ENCODE measurements at regions not wholly inside any gene's neighbourhood (a gene's known extent, or its start where the extent isn't known, plus 50 kb on each side); places are given as distances from the start of the nearest gene placed in this dataset.
"Not testable (repeated sequence)": the region's sequence is repeated elsewhere in the genome, so short reads cannot be mapped to it uniquely, and the experiment has no call there.

DNA sequence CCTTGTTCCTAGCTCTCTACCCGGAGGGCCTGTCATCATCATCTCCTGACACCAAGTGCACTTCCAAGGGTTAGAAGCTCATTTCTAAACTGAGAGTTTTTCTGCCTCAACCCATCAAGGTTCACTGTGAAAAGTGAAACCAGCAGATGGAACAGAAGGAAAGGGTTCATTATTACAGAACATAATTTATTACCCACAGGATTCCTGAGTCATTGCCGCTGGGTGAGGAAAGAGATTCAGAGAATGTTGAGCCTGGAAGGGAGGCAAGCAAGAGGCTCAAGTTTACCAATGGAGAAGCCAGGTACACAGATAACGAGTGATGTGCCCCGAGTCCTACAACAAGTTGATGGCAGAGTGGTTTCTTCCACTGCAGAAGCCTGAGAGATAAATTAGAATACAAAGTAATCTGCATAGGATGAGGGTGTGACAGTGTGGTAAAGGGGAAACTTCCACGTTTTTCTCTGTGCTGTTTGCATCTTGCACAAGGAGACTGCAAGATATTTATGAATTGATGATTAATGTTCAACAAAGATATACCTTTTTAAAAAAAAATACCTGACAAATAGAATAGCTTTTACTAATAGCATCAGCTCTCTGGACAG is 80.5 kb upstream of the SETMAR start:
- DNase-seq (ENCODE audit: low spot score), result peak; percentile 40

GRCh38 chr3:4223777-4224176 is 79.4 kb upstream of the SETMAR start:
- DNase-seq (ENCODE audit: low spot score), result no peak

DNA sequence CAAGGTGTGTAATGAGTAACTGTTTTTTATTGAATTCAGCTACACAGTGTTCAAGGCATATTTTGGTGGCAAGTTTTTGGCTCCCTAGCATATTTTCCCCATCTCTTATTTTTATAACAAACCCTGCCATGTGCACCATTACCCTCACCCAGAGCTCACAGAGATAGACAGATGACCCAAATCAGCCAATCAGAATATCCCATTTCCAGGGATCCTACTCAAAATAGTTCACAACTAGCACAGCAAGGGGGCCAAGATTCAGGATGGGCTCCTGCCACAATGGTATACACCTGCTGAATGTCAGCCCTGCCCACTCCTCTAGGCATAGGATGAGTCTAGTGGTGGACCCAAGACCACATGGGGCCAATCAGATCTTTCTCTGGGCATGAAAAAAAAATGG is 78.8 kb upstream of the SETMAR start:
- no peak for DNase-seq (ENCODE audit: low spot score)

GRCh38 chr3:4225005-4225471 is 78.1 kb upstream of the SETMAR start:
- no peak for DNase-seq (ENCODE audit: low spot score)

- DNase-seq (ENCODE audit: low spot score), result peak; percentile 22
Measured at GRCh38 chr3:4228295-4228694, 74.9 kb upstream of the SETMAR start.

GRCh38 chr3:4231041-4231440 is 72.1 kb upstream of the SETMAR start:
- no peak for DNase-seq (ENCODE audit: low spot score)

DNA sequence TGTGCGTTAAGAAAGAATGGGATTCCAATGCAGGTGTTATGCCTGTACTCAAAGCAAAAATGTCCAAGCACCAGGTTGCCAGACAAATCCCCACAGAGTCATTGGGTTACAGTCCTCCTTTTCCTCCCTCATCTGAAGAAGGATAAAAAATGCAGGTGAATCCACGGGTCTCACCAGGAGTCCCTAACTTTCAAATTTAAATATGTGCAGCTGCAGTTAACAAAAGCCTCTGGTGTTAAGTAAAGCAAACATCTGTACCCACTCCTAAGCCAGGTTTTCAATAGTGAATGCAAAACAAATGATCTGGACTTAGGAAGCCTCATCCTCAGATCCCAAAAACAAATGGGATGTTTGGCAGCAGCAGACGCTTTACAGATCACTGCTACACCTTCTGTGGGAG is 70.4 kb upstream of the SETMAR start:
- no peak for DNase-seq (ENCODE audit: low spot score)

DNA sequence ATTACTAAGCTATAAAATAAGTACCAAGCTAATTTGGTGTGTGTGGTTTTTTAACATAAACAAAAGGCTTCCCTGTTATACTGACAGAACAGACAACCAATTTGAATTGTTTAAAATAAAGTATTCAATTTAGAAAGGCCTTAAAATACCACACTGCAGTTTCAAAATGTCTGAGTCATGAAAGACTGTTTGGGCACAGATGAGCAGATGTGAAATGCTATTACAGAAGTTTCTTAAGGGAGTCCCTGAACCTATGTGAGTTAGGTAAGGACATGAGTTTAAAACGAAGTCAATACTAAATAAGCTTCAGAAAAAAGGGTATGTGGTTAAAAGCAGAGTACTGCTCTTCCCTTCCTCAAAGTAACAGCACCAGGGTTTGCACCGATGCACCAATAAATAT is 69.7 kb upstream of the SETMAR start:
- DNase-seq (ENCODE audit: low spot score), result no peak

DNA sequence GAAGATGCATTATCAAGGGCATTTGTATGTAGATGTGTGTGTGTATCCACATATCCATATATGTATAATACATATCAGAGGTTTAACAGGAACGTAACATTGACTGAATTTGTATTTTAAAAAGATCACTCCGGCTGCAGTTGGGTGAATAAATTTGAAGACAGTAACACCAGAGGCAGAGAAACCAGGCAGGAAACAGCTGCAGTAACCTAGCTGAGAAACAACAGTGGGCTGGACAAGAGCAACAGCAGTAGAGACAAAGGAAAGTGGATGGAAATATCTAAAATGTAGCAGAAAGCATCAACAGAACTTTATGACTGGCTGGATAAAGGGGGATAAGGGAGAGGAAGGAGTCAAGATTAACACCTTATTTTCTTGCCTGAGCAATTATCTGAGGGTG is 68.3 kb upstream of the SETMAR start:
- DNase-seq (ENCODE audit: low spot score), result no peak

DNA sequence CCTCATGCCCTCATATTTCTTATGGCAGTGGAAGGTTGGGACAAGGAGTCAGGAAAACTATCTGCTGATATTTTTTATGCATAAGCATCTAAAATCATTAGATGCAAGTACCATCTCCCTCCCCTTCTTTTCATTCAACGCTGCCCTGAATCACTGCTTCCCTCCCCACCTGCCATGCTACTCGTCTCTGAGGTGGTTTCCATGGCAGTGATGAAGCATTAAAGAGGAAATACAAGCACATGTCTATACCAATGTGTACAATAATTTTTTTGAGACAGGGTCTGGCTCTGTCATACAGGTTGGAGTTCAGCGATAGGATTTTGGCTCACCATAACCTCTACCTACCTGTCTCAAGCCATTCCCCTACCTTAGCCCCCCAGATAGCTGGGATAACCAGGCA is 67.5 kb upstream of the SETMAR start:
- no peak for DNase-seq (ENCODE audit: low spot score)

DNA sequence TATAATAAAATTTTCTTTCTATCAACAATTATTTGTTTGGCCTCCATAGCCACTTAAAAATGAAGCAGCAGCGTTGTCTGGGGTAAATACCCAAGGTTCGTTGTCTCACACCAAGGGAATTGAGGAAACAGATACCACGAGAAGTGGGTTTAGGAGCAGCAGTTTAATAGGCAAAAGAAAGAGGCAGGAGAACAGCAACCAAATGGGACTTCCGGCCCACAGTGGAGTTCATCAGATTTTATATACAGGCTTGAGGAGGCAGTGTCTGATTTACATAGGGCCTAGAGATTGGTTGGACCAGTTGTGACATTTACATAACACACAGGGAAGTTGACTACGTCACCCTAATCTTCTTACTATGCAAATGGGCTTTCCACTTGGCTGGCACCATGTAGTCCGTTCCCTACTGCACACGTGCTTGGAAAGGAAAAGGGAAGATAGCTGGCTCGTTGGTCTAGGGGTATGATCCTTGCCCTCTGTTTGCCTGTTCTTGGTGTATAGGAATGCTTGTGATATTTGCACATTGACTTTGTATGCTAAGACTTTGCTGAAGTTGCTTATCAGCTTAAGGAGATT is 61.5 kb upstream of the SETMAR start:
- DNase-seq (ENCODE audit: low spot score), result no peak

GRCh38 chr3:4245671-4246070 is 57.5 kb upstream of the SETMAR start:
- no peak for DNase-seq (ENCODE audit: low spot score)

DNA sequence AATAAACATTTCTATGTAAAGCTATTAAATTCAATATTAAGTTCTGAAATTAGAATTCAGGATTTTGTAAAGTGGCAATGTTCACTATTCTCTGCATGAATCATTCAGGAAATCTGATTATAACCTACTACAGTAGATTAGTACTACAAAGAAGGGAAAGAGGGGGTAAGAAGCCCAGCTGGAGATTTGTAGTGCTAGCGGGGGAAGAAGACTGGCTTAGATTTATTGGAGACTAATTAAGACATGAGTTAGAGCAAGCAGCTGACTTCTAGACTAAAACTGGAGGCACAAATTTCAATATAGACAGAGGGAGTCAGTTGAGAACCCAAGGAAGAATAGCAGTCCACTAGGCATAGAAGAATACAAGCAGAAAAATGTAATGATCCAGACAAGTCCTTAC is 55.8 kb upstream of the SETMAR start:
- DNase-seq (ENCODE audit: low spot score), result no peak

- DNase-seq (ENCODE audit: low spot score), result no peak
Measured at GRCh38 chr3:4250064-4250463, 53.1 kb upstream of the SETMAR start.

GRCh38 chr3:4251412-4251811 is 51.8 kb upstream of the SETMAR start:
- DNase-seq (ENCODE audit: low spot score), result no peak

DNA sequence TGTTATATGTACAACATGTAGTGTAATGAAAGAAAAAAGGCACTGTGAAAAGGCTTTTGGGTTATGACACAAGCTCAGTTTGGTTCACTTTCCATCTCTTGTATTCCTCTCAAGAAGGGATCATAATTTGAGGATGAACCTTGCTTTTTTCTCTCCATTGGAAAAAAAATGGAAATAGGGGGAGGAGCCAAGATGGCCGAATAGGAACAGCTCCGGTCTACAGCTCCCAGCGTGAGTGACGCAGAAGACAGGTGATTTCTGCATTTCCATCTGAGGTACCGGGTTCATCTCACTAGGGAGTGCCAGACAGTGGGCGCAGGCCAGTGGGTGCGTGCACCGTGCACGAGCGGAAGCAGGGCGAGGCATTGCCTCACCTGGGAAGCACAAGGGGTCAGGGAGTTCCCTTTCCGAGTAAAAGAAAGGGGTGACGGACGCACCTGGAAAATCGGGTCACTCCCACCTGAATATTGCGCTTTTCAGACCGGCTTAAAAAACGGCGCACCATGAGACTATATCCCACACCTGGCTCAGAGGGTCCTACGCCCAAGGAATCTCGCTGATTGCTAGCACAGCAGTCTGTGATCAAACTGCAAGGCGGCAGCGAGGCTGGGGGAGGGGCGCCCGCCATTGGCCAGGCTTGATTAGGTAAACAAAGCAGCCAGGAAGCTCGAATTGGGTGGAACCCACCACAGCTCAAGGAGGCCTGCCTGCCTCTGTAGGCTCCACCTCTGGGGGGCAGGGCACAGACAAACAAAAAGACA is 49.9 kb upstream of the SETMAR start:
- DNase-seq (ENCODE audit: low spot score), result not testable (repeated sequence)

Data from kidney tubule cell (primary cell).